ENCODE measurements at regions not wholly inside any gene's neighbourhood (a gene's known extent, or its start where the extent isn't known, plus 50 kb on each side); places are given as distances from the start of the nearest gene placed in this dataset.
"Not testable (repeated sequence)": the region's sequence is repeated elsewhere in the genome, so short reads cannot be mapped to it uniquely, and the experiment has no call there.

GRCh38 chr21:35749904-35750303 is 310.4 kb downstream of the SETD4 start:
- DNase-seq (ENCODE audit: low spot score): no peak

GRCh38 chr21:35748678-35749314 is 311.5 kb downstream of the SETD4 start:
- DNase-seq (ENCODE audit: low spot score): peak; percentile 38

GRCh38 chr21:35743571-35743970 is 316.8 kb downstream of the SETD4 start:
- DNase-seq (ENCODE audit: low spot score): no peak

- peak; percentile 17 for DNase-seq (ENCODE audit: low spot score)
Observed at GRCh38 chr21:35738347-35738961, 321.9 kb downstream of the SETD4 start.

GRCh38 chr21:35737899-35738346 is 322.4 kb downstream of the SETD4 start:
- peak; percentile 66 for DNase-seq (ENCODE audit: low spot score)

- DNase-seq (ENCODE audit: low spot score): no peak
Observed at GRCh38 chr21:35737449-35737848, 322.9 kb downstream of the SETD4 start.

- no peak for DNase-seq (ENCODE audit: low spot score)
Observed at GRCh38 chr21:35732788-35733187, 327.5 kb downstream of the SETD4 start.

GRCh38 chr21:35730325-35730724 is 330.0 kb downstream of the SETD4 start:
- no peak for DNase-seq (ENCODE audit: low spot score)

- DNase-seq (ENCODE audit: low spot score): no peak
Observed at GRCh38 chr21:35727830-35728229, 332.5 kb downstream of the SETD4 start.

- no peak for DNase-seq (ENCODE audit: low spot score)
Observed at GRCh38 chr21:35724156-35724555, 336.2 kb downstream of the SETD4 start.

GRCh38 chr21:35721701-35722100 is 338.6 kb downstream of the SETD4 start:
- DNase-seq (ENCODE audit: low spot score): no peak

GRCh38 chr21:35720208-35720731 is 340.1 kb downstream of the SETD4 start:
- DNase-seq (ENCODE audit: low spot score): peak; percentile 70

GRCh38 chr21:35719080-35719479 is 341.2 kb downstream of the SETD4 start:
- no peak for DNase-seq (ENCODE audit: low spot score)

- no peak for DNase-seq (ENCODE audit: low spot score)
Observed at GRCh38 chr21:35716876-35717565, 343.3 kb downstream of the SETD4 start.

GRCh38 chr21:35713914-35714313 is 346.4 kb downstream of the SETD4 start:
- DNase-seq (ENCODE audit: low spot score): no peak

GRCh38 chr21:35711661-35712060 is 348.7 kb downstream of the SETD4 start:
- no peak for DNase-seq (ENCODE audit: low spot score)

GRCh38 chr21:35711213-35711612 is 349.1 kb downstream of the SETD4 start:
- DNase-seq (ENCODE audit: low spot score): no peak

GRCh38 chr21:35709990-35710389 is 350.3 kb downstream of the SETD4 start:
- not testable (repeated sequence) for DNase-seq (ENCODE audit: low spot score)

- no peak for DNase-seq (ENCODE audit: low spot score)
Observed at GRCh38 chr21:35705888-35706287, 354.4 kb downstream of the SETD4 start.

- no peak for DNase-seq (ENCODE audit: low spot score)
Observed at GRCh38 chr21:35705237-35705887, 355.0 kb downstream of the SETD4 start.

GRCh38 chr21:35703704-35704103 is 356.6 kb downstream of the SETD4 start:
- DNase-seq (ENCODE audit: low spot score): no peak

GRCh38 chr21:35699361-35699760 is 361.0 kb downstream of the SETD4 start:
- no peak for DNase-seq (ENCODE audit: low spot score)
